ENCODE measurements at regions not wholly inside any gene's neighbourhood (a gene's known extent, or its start where the extent isn't known, plus 50 kb on each side); places are given as distances from the start of the nearest gene placed in this dataset.

DNA sequence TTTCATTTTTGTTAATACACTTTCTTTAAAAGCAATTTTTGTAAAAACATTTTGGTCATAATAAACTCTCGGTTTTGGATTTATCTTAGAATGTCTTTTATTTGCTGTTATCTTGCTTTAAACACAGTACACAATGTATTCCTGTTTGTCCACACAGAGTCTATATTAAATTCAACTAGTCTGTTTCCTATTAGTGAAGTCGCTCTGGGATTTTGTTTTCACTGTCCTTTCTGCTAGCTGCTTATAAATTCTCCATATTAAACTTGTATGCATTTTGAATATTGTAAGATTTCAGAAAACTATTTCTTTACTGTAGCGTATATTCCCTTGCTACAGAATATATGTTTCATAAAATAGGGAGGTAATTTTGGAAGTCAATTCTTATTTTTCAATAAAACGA is 630.2 kb downstream of the HDGFL1 start:
- TF ChIP-seq, protein P1, sequence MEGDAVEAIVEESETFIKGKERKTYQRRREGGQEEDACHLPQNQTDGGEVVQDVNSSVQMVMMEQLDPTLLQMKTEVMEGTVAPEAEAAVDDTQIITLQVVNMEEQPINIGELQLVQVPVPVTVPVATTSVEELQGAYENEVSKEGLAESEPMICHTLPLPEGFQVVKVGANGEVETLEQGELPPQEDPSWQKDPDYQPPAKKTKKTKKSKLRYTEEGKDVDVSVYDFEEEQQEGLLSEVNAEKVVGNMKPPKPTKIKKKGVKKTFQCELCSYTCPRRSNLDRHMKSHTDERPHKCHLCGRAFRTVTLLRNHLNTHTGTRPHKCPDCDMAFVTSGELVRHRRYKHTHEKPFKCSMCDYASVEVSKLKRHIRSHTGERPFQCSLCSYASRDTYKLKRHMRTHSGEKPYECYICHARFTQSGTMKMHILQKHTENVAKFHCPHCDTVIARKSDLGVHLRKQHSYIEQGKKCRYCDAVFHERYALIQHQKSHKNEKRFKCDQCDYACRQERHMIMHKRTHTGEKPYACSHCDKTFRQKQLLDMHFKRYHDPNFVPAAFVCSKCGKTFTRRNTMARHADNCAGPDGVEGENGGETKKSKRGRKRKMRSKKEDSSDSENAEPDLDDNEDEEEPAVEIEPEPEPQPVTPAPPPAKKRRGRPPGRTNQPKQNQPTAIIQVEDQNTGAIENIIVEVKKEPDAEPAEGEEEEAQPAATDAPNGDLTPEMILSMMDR (IDR thresholded peaks at IDR 0.05): no peak
- TF ChIP-seq POLR2A (IDR thresholded peaks at IDR 0.05) (no peak), POLR2AphosphoS5 (IDR thresholded peaks at IDR 0.05) (no peak)

Data from transverse colon (tissue), 4 donors.